ENCODE measurements at regions not wholly inside any gene's neighbourhood (a gene's known extent, or its start where the extent isn't known, plus 50 kb on each side); places are given as distances from the start of the nearest gene placed in this dataset.

- TF ChIP-seq POLR2A (IDR thresholded peaks at IDR 0.05; ENCODE audit: low read depth, low read length) (no peak), POLR2AphosphoS5 (IDR thresholded peaks at IDR 0.05; ENCODE audit: low read depth, low read length) (no peak)
Observed at GRCh38 chr4:27629532-27630225, 769.0 kb downstream of the STIM2 start.
